Peyer's patch (tissue), 4 donors: ENCODE measurements at regions not wholly inside any gene's neighbourhood (a gene's known extent, or its start where the extent isn't known, plus 50 kb on each side); places are given as distances from the start of the nearest gene placed in this dataset.

Experiments used
- POLR2A ChIP-seq, 2 donors: fragments of 450-650 bp; IDR thresholded peaks; one replicate each; pipeline ENCODE4 v1.5.1; 2017; ENCODE audit warnings: antibody characterized with exemption in 2 of 2, mild to moderate bottlenecking in 2 of 2, moderate library complexity in 2 of 2
- TF ChIP-seq, protein P1 (sequence below), 6 experiments: fragments of 450-650 bp in 4 of 6; fragments of 200-600 bp in 2 of 6; sonication (generic) in 1 of 6; IDR thresholded peaks; one replicate each; pipeline ENCODE4 v1.5.1; 2017 to 2019; ENCODE audit warnings: antibody characterized with exemption in 6 of 6, mild to moderate bottlenecking in 3 of 6, moderate library complexity in 1 of 6

GRCh38 chr3:145370870-145371269, 790.1 kb downstream of the PLOD2 start:
- TF ChIP-seq, protein P1, sequence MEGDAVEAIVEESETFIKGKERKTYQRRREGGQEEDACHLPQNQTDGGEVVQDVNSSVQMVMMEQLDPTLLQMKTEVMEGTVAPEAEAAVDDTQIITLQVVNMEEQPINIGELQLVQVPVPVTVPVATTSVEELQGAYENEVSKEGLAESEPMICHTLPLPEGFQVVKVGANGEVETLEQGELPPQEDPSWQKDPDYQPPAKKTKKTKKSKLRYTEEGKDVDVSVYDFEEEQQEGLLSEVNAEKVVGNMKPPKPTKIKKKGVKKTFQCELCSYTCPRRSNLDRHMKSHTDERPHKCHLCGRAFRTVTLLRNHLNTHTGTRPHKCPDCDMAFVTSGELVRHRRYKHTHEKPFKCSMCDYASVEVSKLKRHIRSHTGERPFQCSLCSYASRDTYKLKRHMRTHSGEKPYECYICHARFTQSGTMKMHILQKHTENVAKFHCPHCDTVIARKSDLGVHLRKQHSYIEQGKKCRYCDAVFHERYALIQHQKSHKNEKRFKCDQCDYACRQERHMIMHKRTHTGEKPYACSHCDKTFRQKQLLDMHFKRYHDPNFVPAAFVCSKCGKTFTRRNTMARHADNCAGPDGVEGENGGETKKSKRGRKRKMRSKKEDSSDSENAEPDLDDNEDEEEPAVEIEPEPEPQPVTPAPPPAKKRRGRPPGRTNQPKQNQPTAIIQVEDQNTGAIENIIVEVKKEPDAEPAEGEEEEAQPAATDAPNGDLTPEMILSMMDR (IDR thresholded peaks at IDR 0.05), result no peak
- no peak for TF ChIP-seq POLR2A (IDR thresholded peaks at IDR 0.05)
